ENCODE measurements at regions not wholly inside any gene's neighbourhood (a gene's known extent, or its start where the extent isn't known, plus 50 kb on each side); places are given as distances from the start of the nearest gene placed in this dataset.
"Not testable (repeated sequence)": the region's sequence is repeated elsewhere in the genome, so short reads cannot be mapped to it uniquely, and the experiment has no call there.

GRCh38 chr5:107058235-107058634, 612.5 kb downstream of the EFNA5 start:
- no peak for DNase-seq

- peak; percentile 5 for DNase-seq
Measured at GRCh38 chr5:107056278-107056677, 614.5 kb downstream of the EFNA5 start.

DNA sequence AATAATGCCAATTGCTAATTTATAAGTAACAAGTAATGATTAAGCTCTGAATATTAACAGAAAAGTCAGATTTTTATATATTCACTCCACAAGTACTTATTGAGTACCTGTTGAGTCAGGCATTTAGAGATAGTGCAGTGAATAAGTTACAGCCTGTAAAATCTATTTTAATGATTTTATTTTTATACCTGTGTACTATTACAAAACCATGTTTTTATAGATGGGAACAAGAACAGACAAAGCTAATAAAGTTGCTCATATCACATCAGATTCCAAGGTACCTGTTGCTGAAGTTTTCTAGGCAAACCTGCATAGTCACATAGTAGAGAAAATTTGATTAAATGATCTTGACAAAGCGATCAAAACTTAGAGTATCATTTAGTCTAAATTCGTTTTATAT, 623.7 kb downstream of the EFNA5 start:
- DNase-seq: no peak

- no peak for DNase-seq
Measured at GRCh38 chr5:107043665-107044064, 627.1 kb downstream of the EFNA5 start.

DNA sequence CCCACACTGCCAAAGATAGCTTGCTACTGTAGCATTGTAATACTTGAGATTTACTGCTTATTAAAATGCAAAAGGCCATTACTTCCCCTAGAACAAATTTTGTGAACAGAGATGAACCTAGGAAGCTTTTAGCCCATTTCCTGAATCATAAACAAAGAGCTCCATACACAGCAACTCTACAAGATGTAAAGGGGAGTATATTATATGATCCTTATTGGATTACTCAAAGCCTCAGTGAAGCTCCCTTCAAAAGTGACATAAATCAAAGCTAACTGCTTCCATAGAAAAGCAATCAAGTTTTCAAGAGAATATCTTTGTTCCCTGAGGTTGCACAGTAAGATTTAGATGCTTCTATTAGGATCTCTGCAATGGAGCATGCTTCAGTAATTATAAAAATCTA, 629.8 kb downstream of the EFNA5 start:
- DNase-seq: no peak

DNA sequence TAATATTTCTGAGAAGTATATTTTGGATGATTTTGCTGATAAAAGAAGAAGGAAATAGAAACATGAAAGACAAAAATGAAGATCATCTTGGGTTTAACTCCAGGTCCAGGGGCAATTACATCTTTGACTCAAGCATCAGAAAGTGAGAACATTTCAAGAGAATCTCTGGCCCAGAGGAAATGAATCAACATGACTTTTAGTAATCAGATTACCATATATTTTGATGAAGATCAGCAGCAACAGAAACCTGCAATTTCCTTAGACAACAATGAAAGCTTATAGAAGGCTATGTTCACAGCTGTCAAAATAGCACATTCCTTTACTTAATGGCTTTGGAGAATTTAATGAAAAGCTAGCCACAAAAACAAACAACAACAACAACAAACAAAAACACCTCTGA, 638.1 kb downstream of the EFNA5 start:
- DNase-seq: no peak

DNA sequence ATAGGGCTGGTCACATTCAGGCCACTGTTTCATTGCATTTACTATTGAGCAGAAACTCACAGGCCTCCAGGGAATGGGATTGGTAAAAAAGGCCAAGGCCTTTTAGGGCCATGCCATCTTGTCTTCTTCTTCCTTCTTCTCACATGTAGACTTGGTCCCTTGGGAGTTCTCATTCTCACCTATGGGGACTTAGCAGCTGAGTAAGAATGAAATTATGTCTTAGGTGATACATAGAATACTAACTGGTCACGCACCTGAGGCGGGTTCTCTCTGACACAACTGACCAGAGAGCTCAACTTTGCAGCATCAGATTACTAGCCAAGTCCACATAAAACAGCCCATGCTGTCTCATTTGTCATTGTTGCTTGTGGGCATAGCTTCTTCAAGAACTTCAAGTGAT, 641.8 kb downstream of the EFNA5 start:
- DNase-seq: no peak

DNA sequence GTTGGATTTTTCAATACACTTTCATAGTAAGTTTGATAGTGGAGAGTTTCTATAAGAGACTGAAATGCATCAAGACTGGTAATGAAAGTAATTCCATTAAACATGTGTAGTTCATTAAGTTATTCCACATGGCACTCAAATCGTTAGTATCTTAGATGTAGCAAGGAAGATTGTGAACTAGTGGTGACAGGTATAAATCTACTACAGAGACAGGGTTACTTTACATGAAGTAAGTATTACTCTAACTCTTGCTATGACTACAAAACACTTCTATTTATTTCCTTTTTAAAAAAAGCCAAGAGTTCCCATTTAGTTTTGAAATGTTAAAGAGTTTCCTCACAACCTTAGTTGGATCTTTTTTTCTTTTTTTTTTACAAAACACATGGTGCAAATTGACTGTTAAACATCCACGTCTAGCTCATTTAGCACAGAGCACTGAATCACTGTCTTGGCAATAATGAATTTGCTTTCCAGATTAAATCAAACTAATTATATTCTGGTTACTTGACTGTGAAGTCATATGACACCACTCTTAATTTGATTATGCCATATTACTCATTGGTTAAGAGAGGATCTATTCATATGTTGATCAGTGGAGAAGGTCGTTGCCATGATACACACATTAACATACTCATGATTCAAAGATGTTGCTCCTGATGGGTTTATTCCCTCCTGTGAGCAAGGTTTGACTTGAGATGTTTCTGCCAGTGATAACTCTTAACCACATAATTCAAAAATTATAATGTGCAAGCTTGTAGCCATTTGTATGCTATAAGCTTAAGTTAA, 644.8 kb downstream of the EFNA5 start:
- no peak for DNase-seq

- no peak for DNase-seq
Measured at GRCh38 chr5:107023732-107024131, 647.0 kb downstream of the EFNA5 start.

DNA sequence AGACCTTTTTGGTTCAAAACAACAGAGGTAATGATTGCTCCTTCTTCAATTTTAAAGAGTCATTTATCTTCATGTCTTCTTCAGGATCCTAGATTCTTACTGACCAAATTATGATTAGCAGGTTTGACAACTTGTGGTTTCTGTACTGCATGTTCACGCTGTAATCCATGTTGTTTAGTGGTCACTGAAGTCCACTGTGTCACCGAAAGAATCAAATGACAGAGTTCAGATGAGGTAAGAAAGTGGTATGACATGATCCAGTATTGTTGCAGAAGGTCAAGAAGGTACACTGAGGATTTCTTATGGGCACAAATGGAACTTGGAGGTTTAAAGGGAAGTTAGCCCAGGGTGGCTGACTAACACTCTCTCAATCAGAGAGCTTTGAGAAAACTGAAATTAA, 649.2 kb downstream of the EFNA5 start:
- DNase-seq: no peak

DNA sequence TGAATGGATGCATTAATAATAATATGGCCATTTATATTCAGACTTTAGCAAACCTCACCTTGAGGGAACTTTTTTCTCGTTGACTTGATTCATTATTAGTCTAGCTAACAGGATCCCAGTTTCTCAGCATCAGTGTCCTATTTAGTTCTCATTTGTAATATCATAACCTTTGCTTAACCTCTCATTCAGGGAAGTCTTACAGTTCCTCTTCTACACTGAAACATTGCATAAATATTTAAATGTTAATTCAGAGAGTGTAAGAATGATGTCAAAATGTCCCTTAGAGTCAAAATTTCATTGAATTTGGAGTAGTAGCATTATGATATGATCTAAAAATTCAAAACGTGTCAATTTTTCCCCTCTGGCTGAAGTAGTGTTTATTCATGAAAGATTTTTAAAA, 650.1 kb downstream of the EFNA5 start:
- no peak for DNase-seq

DNA sequence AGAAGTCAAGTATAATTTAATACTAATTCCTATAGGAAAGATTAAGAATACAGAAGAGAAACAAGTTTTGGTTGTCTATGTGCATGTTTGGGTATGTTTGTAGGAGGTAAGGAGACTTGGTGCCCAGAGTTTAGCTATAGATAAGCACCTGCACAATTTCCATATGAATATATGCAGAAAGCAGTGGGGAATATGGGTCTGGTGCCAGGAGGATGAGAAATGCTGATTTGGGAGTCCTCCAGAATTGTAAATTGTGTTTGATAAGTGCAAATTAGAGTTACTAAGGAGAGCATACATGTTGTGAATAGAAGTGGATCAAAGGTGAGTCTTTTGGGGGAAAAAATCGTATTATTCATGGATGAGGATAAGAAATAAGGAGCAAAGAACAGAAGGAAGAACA, 653.1 kb downstream of the EFNA5 start:
- DNase-seq: no peak

- DNase-seq: peak; percentile 23
Measured at GRCh38 chr5:107012371-107012770, 658.4 kb downstream of the EFNA5 start.

DNA sequence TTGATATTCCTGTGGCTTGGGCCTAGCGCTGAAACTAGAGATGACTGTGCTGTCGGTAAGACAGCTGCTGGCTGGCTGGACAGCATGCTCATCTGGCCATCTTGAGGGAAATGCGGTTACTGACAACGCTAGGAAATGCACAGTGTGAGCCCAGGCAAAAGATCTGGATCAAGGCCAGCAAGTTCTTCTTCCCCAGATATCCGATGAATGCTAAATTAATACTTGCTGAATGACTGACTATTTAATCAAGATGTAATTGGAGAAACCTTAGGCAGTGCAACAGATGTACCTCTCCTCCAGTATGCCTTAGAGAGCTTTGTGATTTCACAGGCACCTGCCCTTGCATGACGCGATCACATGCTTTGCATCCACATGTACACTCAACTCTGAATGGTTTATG, 659.1 kb downstream of the EFNA5 start:
- DNase-seq: no peak

DNA sequence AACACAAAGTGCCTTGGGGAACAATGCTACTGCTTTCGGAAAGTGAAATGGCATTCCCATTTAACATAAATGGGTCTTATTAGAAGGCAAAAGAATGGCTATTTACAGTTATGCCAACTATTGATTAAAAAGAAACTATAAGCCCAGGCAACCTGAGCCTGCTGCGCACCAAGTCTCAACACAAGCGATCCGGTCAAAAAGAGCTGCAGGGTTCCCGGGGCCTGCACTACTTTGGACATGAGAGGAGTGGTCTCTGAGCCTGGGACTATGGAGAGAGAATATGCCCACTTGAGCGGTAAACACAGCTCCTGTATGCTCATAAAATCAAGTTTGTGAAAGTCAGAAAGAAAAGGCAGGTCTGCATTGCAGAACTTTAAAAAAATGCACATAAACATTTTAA, 660.7 kb downstream of the EFNA5 start:
- DNase-seq: no peak

DNA sequence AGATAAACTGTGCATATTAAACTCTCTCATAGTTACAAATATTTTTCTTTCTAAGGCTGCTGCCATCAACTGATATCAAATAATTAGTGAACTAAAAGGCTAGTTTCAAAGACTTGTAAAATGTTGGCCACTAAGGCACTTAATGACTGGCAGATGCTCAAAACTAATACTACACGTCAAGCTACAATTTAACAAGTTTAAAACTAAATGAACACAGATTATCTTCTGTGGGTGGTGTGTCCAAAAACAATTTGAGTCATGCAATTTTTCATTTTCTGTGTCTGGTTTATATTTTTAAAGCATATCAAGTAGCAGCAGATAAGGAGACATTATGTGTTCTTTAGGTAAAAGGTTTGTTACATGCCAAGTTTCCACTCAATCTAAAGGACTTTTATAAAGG, 665.1 kb downstream of the EFNA5 start:
- no peak for DNase-seq

- DNase-seq: no peak
Measured at GRCh38 chr5:107005161-107005560, 665.6 kb downstream of the EFNA5 start.

- DNase-seq: no peak
Measured at GRCh38 chr5:107002115-107002514, 668.6 kb downstream of the EFNA5 start.

DNA sequence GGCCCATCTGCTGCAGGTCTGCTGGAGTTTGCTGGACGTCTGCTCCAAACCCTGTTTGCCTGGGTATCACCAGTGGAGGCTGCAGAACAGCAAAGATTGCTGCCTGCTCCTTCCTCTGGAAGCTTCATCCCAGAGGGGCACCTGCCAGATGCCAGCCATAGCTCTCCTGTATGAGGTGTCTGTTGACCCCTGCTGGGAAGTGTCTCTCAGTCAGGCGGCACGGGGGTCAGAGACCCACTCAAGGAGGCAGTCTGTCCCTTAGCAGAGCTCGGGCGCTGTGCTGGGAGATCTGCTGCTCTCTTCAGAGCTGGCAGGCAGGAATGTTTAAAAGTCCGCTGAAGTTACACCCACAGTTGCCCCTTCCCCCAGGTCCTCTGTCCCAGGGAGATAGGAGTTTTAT, 671.2 kb downstream of the EFNA5 start:
- DNase-seq: not testable (repeated sequence)

GRCh38 chr5:106986006-106986405, 684.7 kb downstream of the EFNA5 start:
- DNase-seq: no peak

GRCh38 chr5:106985174-106985573, 685.6 kb downstream of the EFNA5 start:
- no peak for DNase-seq

DNA sequence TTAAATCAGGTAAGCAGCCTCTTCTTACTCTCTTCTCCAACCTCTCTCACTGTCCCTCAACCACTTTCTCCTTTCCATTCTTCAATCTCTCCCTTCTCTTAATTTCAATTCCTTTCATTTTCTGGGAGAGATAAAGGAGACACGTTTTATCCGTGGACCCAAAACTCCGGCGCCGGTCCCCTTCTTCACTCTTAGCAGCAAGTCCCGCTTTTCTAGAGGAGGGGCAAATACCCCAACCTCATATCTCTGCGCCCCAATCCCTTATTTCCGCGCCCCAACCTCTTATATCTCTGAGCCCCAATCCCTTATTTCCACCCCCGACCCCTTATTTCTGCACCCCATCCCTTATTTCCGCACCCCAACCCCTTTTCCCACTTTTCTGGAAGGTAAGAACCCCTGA, 691.6 kb downstream of the EFNA5 start:
- DNase-seq: not testable (repeated sequence)

DNA sequence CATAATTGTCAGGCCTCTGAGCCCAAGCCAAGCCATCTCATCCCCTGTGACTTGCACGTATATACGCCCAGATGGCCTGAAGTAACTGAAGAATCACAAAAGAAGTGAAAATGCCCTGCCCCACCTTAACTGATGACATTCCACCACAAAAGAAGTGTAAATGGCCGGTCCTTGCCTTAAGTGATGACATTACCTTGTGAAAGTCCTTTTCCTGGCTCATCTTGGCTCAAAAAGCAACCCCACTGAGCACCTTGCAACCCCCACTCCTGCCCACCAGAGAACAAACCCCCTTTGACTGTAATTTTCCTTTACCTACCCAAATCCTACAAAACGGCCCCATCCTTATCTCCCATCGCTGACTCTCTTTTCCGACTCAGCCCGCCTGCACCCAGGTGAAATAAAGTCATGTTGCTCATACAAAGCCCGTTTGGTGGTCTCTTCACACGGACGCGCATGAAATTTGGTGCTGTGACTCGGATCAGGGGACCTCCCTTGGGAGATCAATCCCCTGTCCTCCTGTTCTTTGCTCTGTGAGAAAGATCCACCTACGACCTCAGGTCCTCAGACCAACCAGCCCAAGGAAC, 692.1 kb downstream of the EFNA5 start:
- not testable (repeated sequence) for DNase-seq

DNA sequence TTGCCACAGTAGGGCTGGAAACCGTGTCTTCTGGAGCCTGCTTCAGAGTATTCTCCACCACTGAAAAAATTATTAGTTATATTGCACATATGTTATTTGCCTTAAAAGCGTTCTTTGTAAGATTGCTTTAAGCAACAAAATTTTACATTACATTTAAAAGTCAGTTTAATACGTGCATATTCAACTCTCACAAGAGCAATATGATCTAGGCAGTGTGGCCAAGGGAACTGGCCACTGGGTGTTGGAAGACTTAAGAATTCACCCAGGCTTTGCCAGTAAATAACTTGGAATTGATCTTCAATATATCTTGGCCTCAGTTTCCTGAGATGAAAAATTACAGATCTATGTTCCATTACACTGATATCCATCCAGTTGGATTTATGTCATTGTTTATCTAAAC, 694.4 kb downstream of the EFNA5 start:
- no peak for DNase-seq

GRCh38 chr5:106974272-106974671, 696.5 kb downstream of the EFNA5 start:
- no peak for DNase-seq

Data from DMS53 (cell line).